ENCODE measurements at regions not wholly inside any gene's neighbourhood (a gene's known extent, or its start where the extent isn't known, plus 50 kb on each side); places are given as distances from the start of the nearest gene placed in this dataset.

- TF ChIP-seq CTCF (IDR thresholded peaks at IDR 0.05) (no peak), POLR2A (IDR thresholded peaks at IDR 0.05) (no peak), EP300 (IDR thresholded peaks at IDR 0.05) (no peak)
Measured at GRCh38 chr2:176471949-176472348, 202.7 kb downstream of the MTX2 start.
